ENCODE measurements at regions not wholly inside any gene's neighbourhood (a gene's known extent, or its start where the extent isn't known, plus 50 kb on each side); places are given as distances from the start of the nearest gene placed in this dataset.

- intact Hi-C loops (cut with micrococcal nuclease) (no loop called here), in situ Hi-C loops (cut with MboI) (no loop called here)
- no peak overlapping the region for H3K4me2 ChIP-seq (ENCODE audit: insufficient read depth, low read length)
- FAIRE-seq = no peak
- ChIA-PET CTCF (ENCODE audit: low intra/inter-chr PET ratio) (no interaction called here), POLR2A (no interaction called here)
- no peaks in the 10 kb centered on the region for H3K9me1 ChIP-seq (ENCODE audit: control insufficient read depth, insufficient read depth, low read length)
- ATAC-seq = no peak
- H3K9ac ChIP-seq (ENCODE audit: insufficient read depth in 1 of 2, low read depth in 2 of 2, low read length in 2 of 2) = no peak overlapping the region; a peak in 1 of 4 replicates
- no TSS peak for BruUV-seq (replicated peaks)
- H3K4me3 ChIP-seq = no peak overlapping the region
- no peaks in the 10 kb centered on the region for H3K36me3 ChIP-seq (ENCODE audit: control insufficient read depth, insufficient read depth, low read length)
- no peaks in the 10 kb centered on the region for H4K20me1 ChIP-seq (replicated peaks; ENCODE audit: control insufficient read depth, insufficient read depth, low read length)
- WGBS (ENCODE audit: insufficient coverage, low coverage, missing lambda C conversion rate) = 2% methylated on average over 7 of the region's 8 CpGs
- DNase-seq (ENCODE audit: extremely low read depth in 1 of 4, low spot score in 3 of 4) = no peak
- peaks cover 0 to 7% of the 10 kb centered on the region in 2 experiments; a peak in 1 of 5 replicates for H3K4me1 ChIP-seq (replicated peaks in 1 of 2; ENCODE audit: control insufficient read depth in 2 of 2, insufficient read depth in 2 of 2, low read length in 2 of 2)
- H3K27me3 ChIP-seq (ENCODE audit: control insufficient read depth in 2 of 2, insufficient read depth in 2 of 2, low read length in 2 of 2) = peaks cover 18 to 50% of the 10 kb centered on the region in 2 experiments
- no peak overlapping the region for H3K27ac ChIP-seq (ENCODE audit: extremely low read depth, low read depth, low read length)
- H2AFZ ChIP-seq (ENCODE audit: low read depth, low read length) = no peak overlapping the region
- no peaks in the 10 kb centered on the region for H3K79me2 ChIP-seq (ENCODE audit: control insufficient read depth, insufficient read depth, low read length)
- no peaks in the 10 kb centered on the region for H3K9me3 ChIP-seq (replicated peaks; ENCODE audit: control insufficient read depth, insufficient read depth, low read depth, low read length)
- TF ChIP-seq CC2D1A (IDR thresholded peaks at IDR 0.05) (no peak), MCM7 (IDR thresholded peaks at IDR 0.05) (no peak), SIRT6 (IDR thresholded peaks at IDR 0.05; ENCODE audit: low read depth, low read length) (no peak), JUNB (CRISPR knock-in tag; conservative IDR thresholded peaks at IDR 0.05) (no peak), MCM2 (IDR thresholded peaks at IDR 0.05; ENCODE audit: low read depth) (no peak), KLF10 (CRISPR knock-in tag; IDR thresholded peaks at IDR 0.05) (no peak), ZEB2 (IDR thresholded peaks at IDR 0.05) (no peak), NR2C2 (CRISPR knock-in tag; IDR thresholded peaks at IDR 0.05) (no peak), NR2C2 (tag; IDR thresholded peaks at IDR 0.05) (no peak), ZNF143 (CRISPR knock-in tag; IDR thresholded peaks at IDR 0.05) (no peak), REST (IDR thresholded peaks at IDR 0.05; ENCODE audit: borderline replicate concordance) (no peak), REST (CRISPR knock-in tag; IDR thresholded peaks at IDR 0.05; ENCODE audit: low read depth) (no peak), ELK1 (CRISPR knock-in tag; IDR thresholded peaks at IDR 0.05) (no peak), RNF219 (CRISPR knock-in tag; IDR thresholded peaks at IDR 0.05) (no peak), DMBX1 (CRISPR knock-in tag; IDR thresholded peaks at IDR 0.05; ENCODE audit: borderline replicate concordance) (no peak)
Measured at GRCh38 chr9:134514503-134514902, 127.1 kb upstream of the COL5A1 start.
